ENCODE measurements at regions not wholly inside any gene's neighbourhood (a gene's known extent, or its start where the extent isn't known, plus 50 kb on each side); places are given as distances from the start of the nearest gene placed in this dataset.

- TF ChIP-seq CTCF (IDR thresholded peaks at IDR 0.05) (no peak), ZFX (IDR thresholded peaks at IDR 0.05; ENCODE audit: borderline replicate concordance) (no peak)
These were observed 219.7 kb upstream of the PKP2 start for GRCh38 chr12:33116284-33116683.

Measured in 22Rv1 (cell line).